ENCODE measurements at regions not wholly inside any gene's neighbourhood (a gene's known extent, or its start where the extent isn't known, plus 50 kb on each side); places are given as distances from the start of the nearest gene placed in this dataset.

DNA sequence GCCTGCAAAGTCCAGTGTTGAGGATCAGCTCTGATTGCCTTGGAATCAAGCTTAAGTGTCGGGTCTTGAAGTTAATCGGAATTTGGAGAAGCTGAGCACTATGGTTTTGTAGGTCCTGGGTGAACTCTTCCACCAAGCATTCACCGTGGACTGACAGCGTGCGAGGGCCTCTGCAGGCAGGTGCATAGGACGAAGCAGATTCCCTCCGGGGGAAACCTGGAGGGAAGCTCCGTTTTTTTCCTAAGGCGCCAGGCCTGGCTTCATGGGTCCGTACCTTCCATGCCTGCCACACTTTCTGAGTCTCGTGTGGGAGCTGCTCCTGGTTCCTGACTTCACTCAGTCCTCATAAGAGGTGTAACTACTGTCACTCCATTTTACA is 170.1 kb downstream of the CRYBB2 start:
- H3K27ac ChIP-seq, result no peak overlapping the region
- DNase-seq (no peak), ATAC-seq (no peak)
- intact Hi-C loops (cut with DNase I), result no loop called here
- H3K4me3 ChIP-seq, result no peak overlapping the region
- no peaks in the 10 kb centered on the region for H3K36me3 ChIP-seq
- no peaks in the 10 kb centered on the region for H3K9me3 ChIP-seq
- TF ChIP-seq, protein P1, sequence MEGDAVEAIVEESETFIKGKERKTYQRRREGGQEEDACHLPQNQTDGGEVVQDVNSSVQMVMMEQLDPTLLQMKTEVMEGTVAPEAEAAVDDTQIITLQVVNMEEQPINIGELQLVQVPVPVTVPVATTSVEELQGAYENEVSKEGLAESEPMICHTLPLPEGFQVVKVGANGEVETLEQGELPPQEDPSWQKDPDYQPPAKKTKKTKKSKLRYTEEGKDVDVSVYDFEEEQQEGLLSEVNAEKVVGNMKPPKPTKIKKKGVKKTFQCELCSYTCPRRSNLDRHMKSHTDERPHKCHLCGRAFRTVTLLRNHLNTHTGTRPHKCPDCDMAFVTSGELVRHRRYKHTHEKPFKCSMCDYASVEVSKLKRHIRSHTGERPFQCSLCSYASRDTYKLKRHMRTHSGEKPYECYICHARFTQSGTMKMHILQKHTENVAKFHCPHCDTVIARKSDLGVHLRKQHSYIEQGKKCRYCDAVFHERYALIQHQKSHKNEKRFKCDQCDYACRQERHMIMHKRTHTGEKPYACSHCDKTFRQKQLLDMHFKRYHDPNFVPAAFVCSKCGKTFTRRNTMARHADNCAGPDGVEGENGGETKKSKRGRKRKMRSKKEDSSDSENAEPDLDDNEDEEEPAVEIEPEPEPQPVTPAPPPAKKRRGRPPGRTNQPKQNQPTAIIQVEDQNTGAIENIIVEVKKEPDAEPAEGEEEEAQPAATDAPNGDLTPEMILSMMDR (IDR thresholded peaks at IDR 0.05), result no peak
- H3K27me3 ChIP-seq (ENCODE audit: low read depth), result no peaks in the 10 kb centered on the region
- peaks cover 41% of the 10 kb centered on the region for H3K4me1 ChIP-seq

DNA sequence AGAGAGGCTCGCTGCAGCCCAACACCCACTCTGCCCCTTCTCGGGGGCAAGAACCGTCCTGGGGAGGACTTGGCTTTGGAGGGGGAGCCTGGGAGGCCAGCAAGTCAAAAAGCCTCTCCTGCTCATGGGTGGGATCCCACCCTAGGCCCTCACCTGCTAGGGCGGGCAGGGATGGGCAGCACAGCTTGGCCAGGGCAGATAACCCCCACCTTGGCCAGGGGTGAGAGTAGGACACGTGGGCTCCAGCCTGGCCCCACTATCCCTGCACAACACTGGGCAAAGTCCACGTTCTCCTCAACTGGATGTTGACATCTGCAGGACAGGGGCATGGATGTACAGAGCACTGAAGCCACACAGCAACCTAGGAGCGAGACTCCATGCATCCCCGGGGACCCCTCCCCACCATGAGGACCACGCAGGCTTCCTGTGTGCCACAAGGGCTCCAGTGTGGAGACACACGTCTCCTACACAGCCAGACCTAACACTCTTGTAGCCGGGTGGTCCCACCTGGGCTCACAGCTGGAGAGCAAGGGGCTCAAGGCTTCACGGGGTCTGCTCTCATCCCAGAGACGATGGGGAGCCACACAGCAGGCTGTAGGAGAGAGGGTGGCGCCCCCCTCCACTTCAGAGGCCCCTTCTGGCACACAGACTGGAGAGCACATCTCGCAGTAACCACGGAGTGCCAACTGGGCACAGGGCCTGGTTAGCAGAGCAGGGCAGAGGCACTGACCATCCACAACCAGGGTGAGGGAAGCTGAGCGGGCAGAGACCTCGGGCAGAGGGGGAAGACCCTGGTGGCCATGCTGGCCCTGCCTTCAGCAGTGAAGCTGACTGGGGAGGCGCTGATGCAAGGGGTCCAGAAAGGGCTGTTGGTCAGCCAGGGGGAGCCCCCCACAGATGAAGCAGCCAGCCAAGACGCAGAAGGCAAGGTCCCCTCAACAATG is 171.1 kb downstream of the CRYBB2 start:
- Histone ChIP-seq H3K36me3 (no peaks in the 10 kb centered on the region), H3K27ac (no peak overlapping the region), H3K27me3 (ENCODE audit: low read depth) (no peaks in the 10 kb centered on the region), H3K4me3 (no peak overlapping the region), H3K9me3 (no peaks in the 10 kb centered on the region), H3K4me1 (peaks cover 41% of the 10 kb centered on the region)
- TF ChIP-seq, protein P1 (IDR thresholded peaks at IDR 0.05), result no peak
- DNase-seq, result no peak
- intact Hi-C loops (cut with DNase I), result no loop called here
- ATAC-seq, result no peak

DNA sequence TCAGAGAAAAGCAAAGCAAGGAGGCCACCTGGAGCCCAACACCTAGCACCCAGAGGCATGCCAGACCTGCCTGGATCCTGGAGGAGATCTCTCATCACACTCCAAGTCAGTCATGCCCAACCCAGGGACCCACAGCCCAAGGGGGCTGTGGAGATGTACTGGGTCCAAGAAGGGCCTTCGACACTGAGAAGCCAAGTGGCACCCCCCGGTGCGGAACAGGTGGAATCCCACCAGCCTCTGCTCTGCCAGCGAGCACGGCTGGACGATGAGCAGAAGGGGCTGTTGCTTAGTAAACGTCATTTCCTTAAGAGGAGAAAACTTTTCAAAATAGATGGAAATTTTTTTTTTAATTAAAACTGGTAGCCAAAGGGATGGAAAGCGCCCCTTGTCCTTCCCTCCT is 171.9 kb upstream of the GRK3 start:
- DNase-seq (no peak), ATAC-seq (no peak)
- H3K4me3 ChIP-seq, result no peak overlapping the region
- intact Hi-C loops (cut with DNase I), result no loop called here
- peaks cover 40% of the 10 kb centered on the region for H3K4me1 ChIP-seq
- no peaks in the 10 kb centered on the region for H3K27me3 ChIP-seq (ENCODE audit: low read depth)
- no peaks in the 10 kb centered on the region for H3K9me3 ChIP-seq
- TF ChIP-seq, protein P1 (IDR thresholded peaks at IDR 0.05), result no peak
- no peaks in the 10 kb centered on the region for H3K36me3 ChIP-seq
- no peak overlapping the region for H3K27ac ChIP-seq

DNA sequence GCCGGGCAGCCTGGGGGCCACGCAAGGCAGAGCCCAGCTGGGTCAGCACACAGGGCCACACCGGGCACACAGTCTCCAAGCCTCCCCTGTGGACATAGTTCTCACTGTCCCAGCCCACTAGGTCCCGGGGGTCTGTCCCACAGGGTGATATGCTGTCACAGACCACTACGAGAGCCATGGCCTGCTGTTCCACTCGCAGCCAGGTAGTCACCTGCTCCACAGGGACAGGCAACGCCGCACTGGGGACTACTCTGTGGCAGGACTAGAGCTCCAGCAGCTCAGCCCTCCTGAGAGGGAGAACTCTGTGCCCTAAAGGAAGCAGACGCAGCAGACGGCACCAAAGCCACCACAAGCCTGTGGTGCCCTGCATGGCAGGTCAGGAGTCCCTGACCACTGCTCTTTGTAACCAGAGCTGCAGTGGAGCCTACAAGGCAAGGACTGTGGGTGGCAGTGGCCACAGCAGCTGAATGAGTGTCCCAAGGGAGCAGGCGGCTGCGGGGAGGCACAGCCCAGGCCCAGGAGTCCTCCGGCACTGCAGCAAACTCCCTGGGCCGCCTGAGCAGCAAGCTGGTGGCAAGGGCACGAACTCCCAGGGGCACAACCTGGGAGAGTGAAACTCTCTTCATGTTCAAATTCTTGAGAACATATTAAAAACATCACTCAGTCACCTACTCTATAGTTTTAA is 171.2 kb upstream of the GRK3 start:
- ATAC-seq (no peak), DNase-seq (no peak)
- no peak overlapping the region for H3K27ac ChIP-seq
- H3K9me3 ChIP-seq, result no peaks in the 10 kb centered on the region
- H3K4me1 ChIP-seq, result peaks cover 46% of the 10 kb centered on the region
- H3K27me3 ChIP-seq (ENCODE audit: low read depth), result no peaks in the 10 kb centered on the region
- no peak overlapping the region for H3K4me3 ChIP-seq
- intact Hi-C loops (cut with DNase I), result no loop called here
- TF ChIP-seq, protein P1 (IDR thresholded peaks at IDR 0.05), result no peak
- no peaks in the 10 kb centered on the region for H3K36me3 ChIP-seq

DNA sequence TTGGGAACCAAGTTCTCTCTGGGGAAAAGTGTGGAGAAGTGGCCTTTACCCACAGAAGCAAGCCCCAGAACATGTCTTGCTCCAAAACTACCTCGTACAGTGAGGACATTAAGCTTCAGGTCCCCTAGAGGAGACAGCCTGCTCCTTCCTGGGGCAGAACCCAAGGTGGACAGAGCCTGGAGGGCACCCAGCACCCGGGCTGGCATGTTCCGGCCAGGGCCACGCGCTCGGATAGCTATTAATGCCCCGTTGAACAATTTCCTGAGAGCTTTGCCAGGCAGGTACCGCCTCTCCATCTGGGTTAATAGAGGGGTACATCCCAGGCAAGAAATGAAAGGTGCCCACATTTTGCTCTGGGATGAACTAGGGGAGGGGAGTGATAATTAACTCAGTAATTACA is 169.0 kb upstream of the GRK3 start:
- no peak for DNase-seq
- Histone ChIP-seq H3K27me3 (ENCODE audit: low read depth) (no peaks in the 10 kb centered on the region), H3K27ac (no peak overlapping the region), H3K4me3 (no peak overlapping the region), H3K36me3 (no peaks in the 10 kb centered on the region), H3K9me3 (no peaks in the 10 kb centered on the region), H3K4me1 (peaks cover 34% of the 10 kb centered on the region)
- ATAC-seq, result peak in 1 of 2 donors; percentile 12
- intact Hi-C loops (cut with DNase I), result no loop called here
- TF ChIP-seq, protein P1 (IDR thresholded peaks at IDR 0.05), result no peak
